ENCODE measurements at regions not wholly inside any gene's neighbourhood (a gene's known extent, or its start where the extent isn't known, plus 50 kb on each side); places are given as distances from the start of the nearest gene placed in this dataset.

DNA sequence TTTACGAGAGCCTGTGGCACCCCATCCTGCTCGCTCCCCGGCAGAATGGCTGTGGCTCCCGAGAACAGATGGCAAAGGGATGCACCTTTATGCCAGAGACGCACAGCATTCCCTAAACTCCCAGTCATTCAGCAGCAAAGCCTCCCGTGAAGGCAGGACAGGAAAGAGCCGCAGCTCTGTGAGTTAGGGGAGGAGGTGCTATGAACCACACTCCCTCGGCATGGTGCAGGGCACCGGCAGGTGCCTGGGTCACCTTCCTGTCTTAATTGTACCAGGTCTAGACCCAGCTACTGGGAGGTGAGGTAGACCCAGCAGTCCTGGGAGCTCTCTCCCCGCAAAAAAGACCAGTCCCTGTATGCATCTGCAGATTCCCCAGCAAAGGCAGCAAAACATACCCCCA, 149.8 kb downstream of the TWIST2 start:
- no peak for TF ChIP-seq POLR2AphosphoS5 (IDR thresholded peaks at IDR 0.05; ENCODE audit: low read depth, low read length)
- TF ChIP-seq, protein P1, sequence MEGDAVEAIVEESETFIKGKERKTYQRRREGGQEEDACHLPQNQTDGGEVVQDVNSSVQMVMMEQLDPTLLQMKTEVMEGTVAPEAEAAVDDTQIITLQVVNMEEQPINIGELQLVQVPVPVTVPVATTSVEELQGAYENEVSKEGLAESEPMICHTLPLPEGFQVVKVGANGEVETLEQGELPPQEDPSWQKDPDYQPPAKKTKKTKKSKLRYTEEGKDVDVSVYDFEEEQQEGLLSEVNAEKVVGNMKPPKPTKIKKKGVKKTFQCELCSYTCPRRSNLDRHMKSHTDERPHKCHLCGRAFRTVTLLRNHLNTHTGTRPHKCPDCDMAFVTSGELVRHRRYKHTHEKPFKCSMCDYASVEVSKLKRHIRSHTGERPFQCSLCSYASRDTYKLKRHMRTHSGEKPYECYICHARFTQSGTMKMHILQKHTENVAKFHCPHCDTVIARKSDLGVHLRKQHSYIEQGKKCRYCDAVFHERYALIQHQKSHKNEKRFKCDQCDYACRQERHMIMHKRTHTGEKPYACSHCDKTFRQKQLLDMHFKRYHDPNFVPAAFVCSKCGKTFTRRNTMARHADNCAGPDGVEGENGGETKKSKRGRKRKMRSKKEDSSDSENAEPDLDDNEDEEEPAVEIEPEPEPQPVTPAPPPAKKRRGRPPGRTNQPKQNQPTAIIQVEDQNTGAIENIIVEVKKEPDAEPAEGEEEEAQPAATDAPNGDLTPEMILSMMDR (IDR thresholded peaks at IDR 0.05) = no peak
